ENCODE measurements at regions not wholly inside any gene's neighbourhood (a gene's known extent, or its start where the extent isn't known, plus 50 kb on each side); places are given as distances from the start of the nearest gene placed in this dataset.

DNA sequence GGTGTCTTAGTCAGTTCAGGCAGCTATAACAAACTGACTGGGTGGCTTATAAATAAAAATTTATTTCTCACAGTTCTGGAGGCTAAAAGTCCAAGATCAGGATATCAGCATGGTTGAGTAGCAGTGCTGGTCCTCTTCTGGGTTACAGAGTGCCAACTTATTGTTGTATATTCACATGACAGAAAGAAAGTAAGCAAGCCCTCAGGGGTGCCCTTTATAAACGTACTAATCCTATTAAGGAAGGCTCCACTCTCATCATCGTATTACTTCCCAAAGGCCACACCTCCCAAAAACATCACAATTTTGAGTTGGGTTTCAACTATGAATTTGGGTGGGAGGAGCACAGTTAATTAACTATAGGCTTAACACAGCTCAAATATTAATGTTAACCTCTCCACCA is 653.0 kb downstream of the DIPK2A start:
- H3K27ac ChIP-seq = no peak overlapping the region
- intact Hi-C loops (cut with DNase I; ENCODE audit: low total_unique reads) = no loop called here
- H3K36me3 ChIP-seq (ENCODE audit: low read depth, missing control alignments) = no peaks in the 10 kb centered on the region
- no peaks in the 10 kb centered on the region for H3K27me3 ChIP-seq
- TF ChIP-seq CTCF (IDR thresholded peaks at IDR 0.05) (no peak), POLR2A (IDR thresholded peaks at IDR 0.05) (no peak)
- no peak for DNase-seq
- H3K4me3 ChIP-seq = no peak overlapping the region
- WGBS, 2 donors = 82 to 90% methylated on average over 2 of the region's 2 CpGs
- no peaks in the 10 kb centered on the region for H3K9me3 ChIP-seq
- no peaks in the 10 kb centered on the region for H3K4me1 ChIP-seq

DNA sequence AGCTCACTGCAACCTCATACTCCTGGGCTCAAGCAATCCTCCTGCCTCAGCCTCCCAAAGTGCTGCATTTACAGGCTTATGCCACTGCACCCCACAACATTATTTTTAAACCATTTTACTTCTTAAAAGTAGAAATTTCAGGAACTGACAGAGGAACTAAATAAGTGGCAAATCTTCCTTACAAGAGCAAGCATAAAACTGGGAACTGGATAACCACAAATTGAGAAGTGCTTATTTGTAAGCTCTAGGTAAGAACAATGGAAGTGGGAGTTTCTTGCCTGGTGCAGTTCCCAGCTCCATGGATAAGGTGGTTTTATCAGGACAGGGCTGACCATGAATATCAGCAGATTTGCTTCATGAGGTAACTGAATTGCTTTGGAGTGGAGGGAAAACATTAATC is 655.2 kb downstream of the DIPK2A start:
- H3K4me1 ChIP-seq = no peaks in the 10 kb centered on the region
- no peak overlapping the region for H3K27ac ChIP-seq
- no peaks in the 10 kb centered on the region for H3K27me3 ChIP-seq
- H3K4me3 ChIP-seq = no peak overlapping the region
- H3K9me3 ChIP-seq = no peaks in the 10 kb centered on the region
- no peaks in the 10 kb centered on the region for H3K36me3 ChIP-seq (ENCODE audit: low read depth, missing control alignments)
- intact Hi-C loops (cut with DNase I; ENCODE audit: low total_unique reads) = no loop called here
- DNase-seq = no peak
- TF ChIP-seq CTCF (IDR thresholded peaks at IDR 0.05) = no peak
- TF ChIP-seq POLR2A (IDR thresholded peaks at IDR 0.05) = no peak

- no peaks in the 10 kb centered on the region for H3K27me3 ChIP-seq
- intact Hi-C loops (cut with DNase I; ENCODE audit: low total_unique reads) = no loop called here
- 94% methylated on average over 4 of the region's 4 CpGs for WGBS, 2 donors
- no peak overlapping the region for H3K4me3 ChIP-seq
- no peaks in the 10 kb centered on the region for H3K9me3 ChIP-seq
- no peak for TF ChIP-seq POLR2A (IDR thresholded peaks at IDR 0.05)
- TF ChIP-seq CTCF (IDR thresholded peaks at IDR 0.05) = no peak
- no peaks in the 10 kb centered on the region for H3K4me1 ChIP-seq
- DNase-seq = no peak
- H3K36me3 ChIP-seq (ENCODE audit: low read depth, missing control alignments) = no peaks in the 10 kb centered on the region
- H3K27ac ChIP-seq = no peak overlapping the region
Observed at GRCh38 chr3:144629381-144629780, 657.8 kb downstream of the DIPK2A start.

DNA sequence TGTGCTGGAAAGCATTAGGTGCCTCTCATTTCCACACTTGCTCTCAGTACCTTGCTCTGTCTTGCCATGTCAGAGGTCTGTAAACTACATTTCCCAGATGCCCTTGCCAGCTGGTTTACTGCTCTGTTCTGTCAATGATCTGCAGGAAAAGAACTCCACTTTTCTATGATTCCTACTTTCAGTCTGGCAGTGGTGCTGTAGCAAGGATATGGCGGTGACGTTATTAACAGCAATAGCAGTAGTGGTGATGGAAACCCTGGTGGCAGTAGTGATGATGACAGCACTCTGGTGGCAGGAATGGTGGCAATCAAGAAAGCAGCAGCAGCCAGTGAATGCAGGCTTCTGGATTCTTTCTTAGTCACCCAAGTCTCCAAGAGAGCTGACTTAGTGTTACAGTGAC is 665.2 kb downstream of the DIPK2A start:
- H3K36me3 ChIP-seq (ENCODE audit: low read depth, missing control alignments) = no peaks in the 10 kb centered on the region
- no peak overlapping the region for H3K4me3 ChIP-seq
- no peaks in the 10 kb centered on the region for H3K4me1 ChIP-seq
- no peak for TF ChIP-seq POLR2A (IDR thresholded peaks at IDR 0.05)
- TF ChIP-seq CTCF (IDR thresholded peaks at IDR 0.05) = no peak
- no peak for DNase-seq
- no peak overlapping the region for H3K27ac ChIP-seq
- intact Hi-C loops (cut with DNase I; ENCODE audit: low total_unique reads) = no loop called here
- no peaks in the 10 kb centered on the region for H3K9me3 ChIP-seq
- no peaks in the 10 kb centered on the region for H3K27me3 ChIP-seq
- 76 to 85% methylated on average over 2 of the region's 2 CpGs for WGBS, 2 donors

DNA sequence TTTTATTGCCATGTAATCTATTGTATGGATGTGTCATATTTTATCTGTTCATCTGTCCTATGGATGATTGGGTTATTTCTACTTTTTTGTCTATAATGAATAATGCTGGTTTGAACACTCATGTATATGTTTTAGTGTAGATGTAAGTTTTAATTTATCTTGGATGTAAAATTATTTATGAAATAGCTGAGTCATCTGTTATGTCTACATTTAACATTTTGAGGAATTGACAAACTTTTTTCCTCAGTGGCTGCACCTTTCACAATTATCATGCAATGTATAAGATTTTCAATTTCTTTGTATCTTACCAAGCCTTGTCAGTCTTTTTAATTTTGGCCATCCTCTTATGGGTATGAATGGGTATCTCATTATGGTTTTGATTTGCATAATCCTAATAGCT is 666.4 kb downstream of the DIPK2A start:
- TF ChIP-seq CTCF (IDR thresholded peaks at IDR 0.05) (no peak), POLR2A (IDR thresholded peaks at IDR 0.05) (no peak)
- H3K27me3 ChIP-seq = no peaks in the 10 kb centered on the region

More for the DNA sequence above, 666.4 kb downstream of the DIPK2A start:
- DNase-seq = no peak
- H3K36me3 ChIP-seq (ENCODE audit: low read depth, missing control alignments) = no peaks in the 10 kb centered on the region
- intact Hi-C loops (cut with DNase I; ENCODE audit: low total_unique reads) = no loop called here
- no peaks in the 10 kb centered on the region for H3K4me1 ChIP-seq
- no peaks in the 10 kb centered on the region for H3K9me3 ChIP-seq
- no peak overlapping the region for H3K4me3 ChIP-seq
- H3K27ac ChIP-seq = no peak overlapping the region
